NCI-H146 treated with DMSO at 0.1 percent for 48 hours (cell line): ENCODE measurements at regions not wholly inside any gene's neighbourhood (a gene's known extent, or its start where the extent isn't known, plus 50 kb on each side); places are given as distances from the start of the nearest gene placed in this dataset.
"Not testable (repeated sequence)": the region's sequence is repeated elsewhere in the genome, so short reads cannot be mapped to it uniquely, and the experiment has no call there.

Experiments
- DNase-seq: peaks from one replicate; lab custom pipeline; 2025; ENCODE audit not compliant: unreplicated experiment; lab: John Stamatoyannopoulos, UW

GRCh38 chr6:125586074-125586473 lies 163.4 kb upstream of the HEY2 start:
- DNase-seq: no peak

GRCh38 chr6:125586605-125587004 lies 162.8 kb upstream of the HEY2 start:
- no peak for DNase-seq

- DNase-seq: no peak
These were observed 161.5 kb upstream of the HEY2 start for GRCh38 chr6:125587666-125588632.

- DNase-seq: not testable (repeated sequence)
These were observed 157.6 kb upstream of the HEY2 start for GRCh38 chr6:125591796-125592195.

- DNase-seq: no peak
These were observed 155.7 kb upstream of the HEY2 start for GRCh38 chr6:125593746-125594145.

GRCh38 chr6:125596020-125596419 lies 153.4 kb upstream of the HEY2 start:
- no peak for DNase-seq

- DNase-seq: peak; percentile 19
These were observed 151.8 kb upstream of the HEY2 start for GRCh38 chr6:125597411-125598253.

- DNase-seq: no peak
These were observed 151.0 kb upstream of the HEY2 start for GRCh38 chr6:125598422-125598821.

GRCh38 chr6:125604257-125604656 lies 145.2 kb upstream of the HEY2 start:
- DNase-seq: no peak

GRCh38 chr6:125611573-125612344 lies 137.7 kb upstream of the HEY2 start:
- DNase-seq: no peak

- DNase-seq: peak; percentile 60
These were observed 137.0 kb upstream of the HEY2 start for GRCh38 chr6:125612345-125612846.

- DNase-seq: no peak
These were observed 130.8 kb upstream of the HEY2 start for GRCh38 chr6:125618629-125619028.

GRCh38 chr6:125623085-125623484 lies 126.3 kb upstream of the HEY2 start:
- DNase-seq: no peak

- DNase-seq: no peak
These were observed 118.3 kb upstream of the HEY2 start for GRCh38 chr6:125631165-125631564.

- not testable (repeated sequence) for DNase-seq
These were observed 113.4 kb upstream of the HEY2 start for GRCh38 chr6:125636011-125636410.

- DNase-seq: no peak
These were observed 112.8 kb upstream of the HEY2 start for GRCh38 chr6:125636671-125637070.

GRCh38 chr6:125637207-125637606 lies 112.2 kb upstream of the HEY2 start:
- no peak for DNase-seq

- no peak for DNase-seq
These were observed 109.9 kb upstream of the HEY2 start for GRCh38 chr6:125639466-125640020.

GRCh38 chr6:125640441-125641150 lies 108.8 kb upstream of the HEY2 start:
- DNase-seq: no peak
